Fibroblast of lung (primary cell): ENCODE measurements at regions not wholly inside any gene's neighbourhood (a gene's known extent, or its start where the extent isn't known, plus 50 kb on each side); places are given as distances from the start of the nearest gene placed in this dataset.
A peak's percentile ranks its signal among the peaks of the same experiment; 100 is the strongest.

Source experiments
- DNase-seq, 2 donors: peaks; one replicate each; pipeline versions ENCODE4 v3.0.0 to v3.0.0-alpha.2; 2010; ENCODE audit warnings: low read depth in 2 of 2
- H2AFZ ChIP-seq: 2 replicates; pipeline ENCODE4 v1.5.1; 2012; ENCODE audit warnings: low read length, control low read depth, inconsistent platforms
- H3K27ac ChIP-seq: 2 replicates; pipeline ENCODE4 v1.5.1; 2011; ENCODE audit warnings: low read length, control low read depth; ENCODE audit not compliant: insufficient read depth
- H3K27me3 ChIP-seq: 2 replicates; pipeline ENCODE4 v1.5.1; 2011; ENCODE audit warnings: mild to moderate bottlenecking, low read length; ENCODE audit not compliant: control insufficient read depth, insufficient read depth
- H3K36me3 ChIP-seq: 2 replicates; pipeline ENCODE4 v1.5.1; 2011; ENCODE audit warnings: low read length; ENCODE audit not compliant: control insufficient read depth, insufficient read depth
- H3K4me1 ChIP-seq: 2 replicates; pipeline ENCODE4 v1.5.1; 2011; ENCODE audit warnings: low read length; ENCODE audit not compliant: control insufficient read depth, insufficient read depth; ENCODE audit errors: extremely low read depth
- H3K4me2 ChIP-seq: 2 replicates; pipeline ENCODE4 v1.5.1; 2011; ENCODE audit warnings: low read length, control low read depth; ENCODE audit not compliant: insufficient read depth; ENCODE audit errors: extremely low read depth
- H3K4me3 ChIP-seq, 4 experiments: fragments of 200-600 bp in 1 of 4; sonication (generic) in 1 of 4; replicated peaks in 1 of 4; 2 replicates each; pipeline ENCODE4 v1.5.1; 2011 to 2016; ENCODE audit warnings: low read length in 4 of 4, low read depth in 3 of 4, mild to moderate bottlenecking in 3 of 4, control low read depth in 2 of 4, inconsistent platforms in 1 of 4, mixed read lengths in 1 of 4; ENCODE audit not compliant: insufficient read depth in 1 of 4; ENCODE audit errors: control extremely low read depth in 1 of 4
- H3K79me2 ChIP-seq: 2 replicates; pipeline ENCODE4 v1.5.1; 2012; ENCODE audit warnings: mild to moderate bottlenecking, low read length, inconsistent platforms; ENCODE audit not compliant: control insufficient read depth, insufficient read depth
- H3K9ac ChIP-seq: 2 replicates; pipeline ENCODE4 v1.5.1; 2011; ENCODE audit warnings: mild to moderate bottlenecking, low read length, control low read depth; ENCODE audit not compliant: insufficient read depth
- H3K9me3 ChIP-seq: 2 replicates; pipeline ENCODE4 v1.5.1; 2012; ENCODE audit warnings: low read depth, low read length; ENCODE audit not compliant: control insufficient read depth, insufficient read depth
- H4K20me1 ChIP-seq: 2 replicates; pipeline ENCODE4 v1.5.1; 2011; ENCODE audit warnings: low read length; ENCODE audit not compliant: control insufficient read depth, insufficient read depth; ENCODE audit errors: extremely low read depth
- EZH2 ChIP-seq: IDR thresholded peaks from 2 replicates; pipeline ENCODE4 v1.5.1; 2012; ENCODE audit warnings: low read length, control low read depth, mild to moderate bottlenecking; ENCODE audit errors: missing control alignments
- TF ChIP-seq, protein P1 (sequence below), 2 donors: IDR thresholded peaks in 1 of 2; conservative IDR thresholded peaks in 1 of 2; 1 replicate in 1 of 2; 2 replicates in 1 of 2; pipeline ENCODE4 v1.5.1; 2011 to 2012; ENCODE audit warnings: low read length in 2 of 2, control low read depth in 1 of 2, inconsistent platforms in 1 of 2, low read depth in 1 of 2, mild to moderate bottlenecking in 1 of 2

DNA sequence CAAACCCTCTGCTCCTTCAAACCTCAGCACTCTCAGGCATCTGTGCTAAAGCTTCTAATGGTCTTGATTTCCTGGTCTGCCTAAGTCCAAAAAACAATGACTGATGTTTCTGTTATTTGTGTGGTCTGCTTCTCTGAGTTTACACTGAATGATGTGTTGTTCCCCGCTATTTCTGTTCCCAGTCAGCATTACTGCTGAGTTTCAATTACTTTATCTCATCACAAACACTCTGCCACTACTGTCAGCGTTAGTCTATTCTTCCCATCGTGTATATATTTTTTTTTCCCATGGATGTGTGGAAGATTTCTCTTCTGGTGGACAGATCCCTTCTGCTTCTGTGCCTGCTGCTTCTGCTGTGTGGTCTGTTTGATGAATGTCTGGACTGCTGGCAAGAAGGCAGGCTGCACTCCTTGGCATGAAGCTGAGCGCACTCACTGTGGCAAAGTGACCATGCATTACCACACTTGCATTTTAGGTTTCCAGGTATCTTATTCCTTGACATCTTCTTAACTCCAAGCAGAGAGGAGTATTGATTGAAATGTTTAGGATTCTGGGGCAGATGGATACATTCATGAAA lies 106.9 kb upstream of the PAQR3 start:
- Histone ChIP-seq H3K36me3 (no peaks in the 10 kb centered on the region), H2AFZ (no peak overlapping the region), H3K9me3 (no peaks in the 10 kb centered on the region), H3K9ac (no peak overlapping the region), H3K27ac (no peak overlapping the region), H3K4me2 (no peak overlapping the region), H3K4me3 (no peak overlapping the region), H3K4me1 (no peaks in the 10 kb centered on the region), H4K20me1 (no peaks in the 10 kb centered on the region), H3K27me3 (no peaks in the 10 kb centered on the region), H3K79me2 (no peaks in the 10 kb centered on the region)
- DNase-seq = peak in 1 of 2 donors; percentile 3
- TF ChIP-seq, protein P1, sequence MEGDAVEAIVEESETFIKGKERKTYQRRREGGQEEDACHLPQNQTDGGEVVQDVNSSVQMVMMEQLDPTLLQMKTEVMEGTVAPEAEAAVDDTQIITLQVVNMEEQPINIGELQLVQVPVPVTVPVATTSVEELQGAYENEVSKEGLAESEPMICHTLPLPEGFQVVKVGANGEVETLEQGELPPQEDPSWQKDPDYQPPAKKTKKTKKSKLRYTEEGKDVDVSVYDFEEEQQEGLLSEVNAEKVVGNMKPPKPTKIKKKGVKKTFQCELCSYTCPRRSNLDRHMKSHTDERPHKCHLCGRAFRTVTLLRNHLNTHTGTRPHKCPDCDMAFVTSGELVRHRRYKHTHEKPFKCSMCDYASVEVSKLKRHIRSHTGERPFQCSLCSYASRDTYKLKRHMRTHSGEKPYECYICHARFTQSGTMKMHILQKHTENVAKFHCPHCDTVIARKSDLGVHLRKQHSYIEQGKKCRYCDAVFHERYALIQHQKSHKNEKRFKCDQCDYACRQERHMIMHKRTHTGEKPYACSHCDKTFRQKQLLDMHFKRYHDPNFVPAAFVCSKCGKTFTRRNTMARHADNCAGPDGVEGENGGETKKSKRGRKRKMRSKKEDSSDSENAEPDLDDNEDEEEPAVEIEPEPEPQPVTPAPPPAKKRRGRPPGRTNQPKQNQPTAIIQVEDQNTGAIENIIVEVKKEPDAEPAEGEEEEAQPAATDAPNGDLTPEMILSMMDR (conservative IDR thresholded peaks at IDR 0.05 in 1 of 2, IDR thresholded peaks at IDR 0.05 in 1 of 2; ENCODE audit: low read depth in 1 of 2, low read length in 2 of 2) = no peak
- no peak for TF ChIP-seq EZH2

DNA sequence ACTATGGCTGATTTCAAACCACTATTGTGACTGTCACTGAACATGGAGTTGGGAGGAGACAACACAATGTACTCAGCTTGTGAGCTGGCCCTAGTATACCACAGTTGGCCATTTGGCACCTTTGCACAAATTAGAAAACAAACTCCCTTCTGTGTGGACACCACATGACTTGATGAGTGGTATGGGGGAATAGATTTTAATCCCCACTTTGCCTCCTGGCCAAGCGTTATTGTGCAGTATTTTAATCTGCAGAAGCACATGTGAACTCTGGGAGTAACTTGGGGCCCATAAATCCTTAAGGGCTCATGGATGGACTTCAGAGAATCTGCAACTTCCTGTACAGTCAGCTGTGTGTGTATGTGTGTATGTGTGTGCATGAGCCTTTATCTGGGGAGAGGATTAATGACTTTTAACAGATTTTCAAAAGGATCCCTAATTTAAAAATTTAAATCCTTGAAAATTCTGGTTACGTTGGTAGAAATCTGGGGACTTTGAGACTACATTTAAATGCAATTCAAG lies 105.0 kb upstream of the PAQR3 start:
- H3K79me2 ChIP-seq = no peaks in the 10 kb centered on the region
- no peak for DNase-seq

DNA sequence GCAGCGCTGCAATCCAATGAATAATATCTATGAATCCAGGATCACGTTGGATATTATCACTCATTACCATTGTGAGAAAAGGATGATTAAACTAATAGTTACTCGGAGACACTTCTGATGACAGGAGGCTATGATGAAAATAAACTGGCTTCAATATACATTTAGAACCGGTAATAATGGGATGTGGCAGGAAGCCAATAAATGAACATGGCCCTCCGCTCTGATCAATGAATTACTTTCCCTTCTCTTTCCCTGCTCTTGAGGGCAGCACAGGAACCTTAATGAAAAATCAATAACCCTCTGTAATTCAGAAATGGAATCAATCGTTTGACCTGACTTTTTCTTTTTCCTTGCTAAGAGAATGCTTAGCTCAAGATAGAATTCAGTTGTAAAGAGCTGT lies 103.9 kb upstream of the PAQR3 start:
- no peak overlapping the region for H2AFZ ChIP-seq
- H3K4me1 ChIP-seq = no peaks in the 10 kb centered on the region
- H3K27me3 ChIP-seq = no peaks in the 10 kb centered on the region
- H3K4me2 ChIP-seq = no peak overlapping the region
- H3K4me3 ChIP-seq = no peak overlapping the region
- DNase-seq = no peak
- no peak overlapping the region for H3K9ac ChIP-seq
- no peaks in the 10 kb centered on the region for H3K36me3 ChIP-seq
- no peak overlapping the region for H3K27ac ChIP-seq
- TF ChIP-seq EZH2 = no peak
- TF ChIP-seq, protein P1 (conservative IDR thresholded peaks at IDR 0.05 in 1 of 2, IDR thresholded peaks at IDR 0.05 in 1 of 2; ENCODE audit: low read depth in 1 of 2, low read length in 2 of 2) = no peak
- no peaks in the 10 kb centered on the region for H4K20me1 ChIP-seq
- no peaks in the 10 kb centered on the region for H3K79me2 ChIP-seq
- no peaks in the 10 kb centered on the region for H3K9me3 ChIP-seq

More for the DNA sequence above, 105.0 kb upstream of the PAQR3 start:
- Histone ChIP-seq H3K9ac (no peak overlapping the region), H3K4me1 (no peaks in the 10 kb centered on the region), H3K27ac (no peak overlapping the region), H3K27me3 (no peaks in the 10 kb centered on the region), H3K4me3 (no peak overlapping the region), H3K9me3 (no peaks in the 10 kb centered on the region), H2AFZ (no peak overlapping the region), H3K4me2 (no peak overlapping the region), H3K36me3 (no peaks in the 10 kb centered on the region), H4K20me1 (no peaks in the 10 kb centered on the region)
- no peak for TF ChIP-seq EZH2
- TF ChIP-seq, protein P1 (conservative IDR thresholded peaks at IDR 0.05 in 1 of 2, IDR thresholded peaks at IDR 0.05 in 1 of 2; ENCODE audit: low read depth in 1 of 2, low read length in 2 of 2) = no peak
